Skin epidermis (tissue), 12 donors: ENCODE measurements at regions not wholly inside any gene's neighbourhood (a gene's known extent, or its start where the extent isn't known, plus 50 kb on each side); places are given as distances from the start of the nearest gene placed in this dataset.
"Not testable (repeated sequence)": the region's sequence is repeated elsewhere in the genome, so short reads cannot be mapped to it uniquely, and the experiment has no call there.

Experiments
- H3K27ac ChIP-seq, 21 experiments: fragments of 200-600 bp; sonication (generic) in 11 of 21; one replicate each; pipeline ENCODE4 v1.5.0; 2020; ENCODE audit warnings: mild to moderate bottlenecking in 3 of 21, inconsistent platforms in 2 of 21, moderate library complexity in 2 of 21
- H3K4me3 ChIP-seq, 7 experiments: fragments of 200-600 bp; sonication (generic) in 2 of 7; one replicate each; pipeline ENCODE4 v1.5.0; 2020; ENCODE audit warnings: inconsistent platforms in 2 of 7, mild to moderate bottlenecking in 2 of 7, moderate library complexity in 1 of 7

DNA sequence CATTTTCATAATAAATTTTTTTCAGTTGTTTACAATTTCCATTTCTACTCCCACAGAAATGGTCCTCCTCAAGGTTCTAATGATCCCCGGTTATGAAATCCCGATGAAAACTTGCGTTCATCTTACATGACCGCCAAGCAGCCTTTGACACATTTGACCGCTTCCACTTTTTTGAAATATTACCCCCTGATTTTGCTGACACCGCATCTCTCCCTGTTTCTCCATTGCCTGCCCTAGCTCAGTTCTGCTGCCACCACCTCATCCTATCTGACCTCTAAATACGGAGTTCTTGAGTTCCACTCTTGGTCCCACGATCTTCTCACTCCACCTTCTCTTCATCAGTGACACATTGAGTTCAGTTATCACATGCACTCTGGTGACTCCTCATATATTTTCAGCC lies 74.1 kb downstream of the SLC35B3 start:
- H3K27ac ChIP-seq = no peak overlapping the region
- H3K4me3 ChIP-seq = no peak overlapping the region

DNA sequence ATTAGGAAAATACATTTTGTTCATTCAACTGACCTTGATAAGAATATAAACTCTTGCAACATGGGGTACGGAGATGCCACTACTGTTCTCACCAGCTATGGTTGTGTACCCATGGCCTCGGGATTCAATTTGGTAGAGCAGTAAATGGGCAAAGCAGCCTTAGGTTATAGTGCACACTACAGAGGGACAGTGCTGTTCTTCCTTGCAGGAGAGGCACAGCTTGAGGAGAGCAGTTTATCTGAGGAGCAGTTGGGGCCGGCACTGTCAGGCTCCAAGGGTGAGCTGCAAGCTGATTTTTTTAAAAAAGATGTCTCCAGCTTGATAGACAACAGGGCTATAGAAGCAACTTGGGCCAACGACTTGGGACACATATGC lies 82.4 kb downstream of the SLC35B3 start:
- H3K27ac ChIP-seq = no peak overlapping the region
- H3K4me3 ChIP-seq = no peak overlapping the region

DNA sequence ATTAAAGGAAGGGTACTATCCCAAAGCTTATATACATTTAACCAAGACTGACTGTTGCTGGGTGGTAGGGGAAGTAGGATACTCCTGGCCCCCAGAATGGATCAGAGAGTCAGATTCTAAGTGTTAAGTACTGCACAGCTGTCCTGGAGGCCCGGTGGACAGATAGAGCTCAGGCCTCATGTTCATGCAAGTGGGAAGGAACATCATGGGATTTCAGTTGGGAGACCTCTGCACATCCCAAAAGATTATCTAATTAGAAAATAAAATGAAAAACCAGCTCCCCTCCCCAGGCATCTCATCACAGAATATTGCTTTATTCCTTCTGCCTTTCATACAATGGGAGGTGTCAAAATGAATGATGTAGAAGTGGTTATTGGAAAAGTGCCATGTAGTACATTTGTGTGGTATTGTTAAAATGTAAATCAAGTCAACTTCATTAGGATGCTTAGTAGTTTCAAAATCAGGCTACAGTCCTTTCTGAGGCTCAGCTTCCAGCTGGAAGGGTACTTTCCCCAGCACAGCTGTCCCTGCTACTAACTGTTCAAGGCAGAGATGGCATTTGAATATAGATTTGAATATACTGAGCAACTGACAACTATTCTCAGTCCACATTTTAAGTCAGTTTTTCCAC lies 82.9 kb downstream of the SLC35B3 start:
- Histone ChIP-seq H3K4me3 (no peak overlapping the region), H3K27ac (no peak overlapping the region)

DNA sequence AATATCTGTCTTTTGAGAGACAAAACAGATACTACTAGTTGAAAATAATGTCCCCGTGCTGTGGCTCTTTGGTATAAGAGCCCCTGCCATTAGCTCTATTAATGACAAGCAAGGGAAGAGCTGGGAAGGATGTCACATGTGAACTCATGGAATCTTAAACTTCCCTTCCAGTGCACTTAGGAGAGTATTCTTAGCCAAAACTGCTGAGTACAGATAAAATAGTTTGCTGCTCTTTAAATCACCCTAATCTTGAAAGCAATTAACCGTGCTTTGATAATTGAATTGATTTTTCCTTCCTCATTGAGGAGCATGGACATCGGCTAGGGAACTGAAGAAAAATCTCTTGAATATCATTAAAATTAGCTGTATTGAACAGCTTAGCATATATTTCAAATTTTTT lies 91.7 kb downstream of the SLC35B3 start:
- H3K27ac ChIP-seq = no peak overlapping the region
- H3K4me3 ChIP-seq = no peak overlapping the region

DNA sequence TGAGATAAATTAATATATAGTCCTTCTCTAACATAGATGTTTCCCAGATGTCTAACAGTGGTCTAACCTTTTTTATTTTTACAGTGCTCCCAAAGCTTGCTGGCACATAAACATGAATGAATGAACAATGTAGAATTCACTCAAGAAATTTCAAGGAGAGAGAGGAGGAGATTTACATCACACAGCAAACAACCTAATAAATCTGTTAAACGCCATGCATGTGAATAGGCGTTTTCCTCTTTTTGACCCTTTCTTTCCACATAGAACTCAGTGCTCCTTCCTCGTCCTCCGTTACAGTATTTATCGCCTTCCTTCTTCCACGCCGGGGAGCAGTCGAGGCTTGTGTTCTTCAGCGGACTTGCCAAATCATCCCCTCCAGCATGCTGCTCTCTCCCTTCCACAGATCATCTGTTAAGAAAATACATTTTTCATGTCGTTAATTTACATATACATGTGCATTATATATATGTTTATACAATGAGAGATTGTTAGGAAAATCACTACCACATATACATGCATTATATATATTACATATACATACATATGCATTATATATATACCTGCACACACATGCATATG lies 93.0 kb downstream of the SLC35B3 start:
- Histone ChIP-seq H3K27ac (no peak overlapping the region), H3K4me3 (no peak overlapping the region)

DNA sequence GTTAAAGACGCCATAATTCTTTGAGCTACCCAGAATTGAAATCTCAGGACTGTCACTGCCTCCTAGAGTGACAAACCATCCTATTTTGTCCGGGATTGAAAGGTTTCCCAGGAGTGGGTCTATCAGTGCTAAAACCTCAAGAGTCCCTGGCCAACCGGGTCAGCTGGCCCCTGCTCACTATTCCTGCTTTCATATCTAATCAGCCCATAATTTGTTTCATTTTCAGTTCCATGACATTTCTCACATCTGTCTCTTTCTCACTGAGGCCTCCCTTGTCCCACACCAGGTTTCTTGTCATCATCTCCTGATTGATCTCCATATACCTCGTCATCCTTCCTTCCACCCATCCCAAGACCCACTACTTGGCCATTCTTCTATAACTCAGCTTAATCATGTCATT lies 98.2 kb downstream of the SLC35B3 start:
- H3K4me3 ChIP-seq = no peak overlapping the region
- no peak overlapping the region for H3K27ac ChIP-seq

DNA sequence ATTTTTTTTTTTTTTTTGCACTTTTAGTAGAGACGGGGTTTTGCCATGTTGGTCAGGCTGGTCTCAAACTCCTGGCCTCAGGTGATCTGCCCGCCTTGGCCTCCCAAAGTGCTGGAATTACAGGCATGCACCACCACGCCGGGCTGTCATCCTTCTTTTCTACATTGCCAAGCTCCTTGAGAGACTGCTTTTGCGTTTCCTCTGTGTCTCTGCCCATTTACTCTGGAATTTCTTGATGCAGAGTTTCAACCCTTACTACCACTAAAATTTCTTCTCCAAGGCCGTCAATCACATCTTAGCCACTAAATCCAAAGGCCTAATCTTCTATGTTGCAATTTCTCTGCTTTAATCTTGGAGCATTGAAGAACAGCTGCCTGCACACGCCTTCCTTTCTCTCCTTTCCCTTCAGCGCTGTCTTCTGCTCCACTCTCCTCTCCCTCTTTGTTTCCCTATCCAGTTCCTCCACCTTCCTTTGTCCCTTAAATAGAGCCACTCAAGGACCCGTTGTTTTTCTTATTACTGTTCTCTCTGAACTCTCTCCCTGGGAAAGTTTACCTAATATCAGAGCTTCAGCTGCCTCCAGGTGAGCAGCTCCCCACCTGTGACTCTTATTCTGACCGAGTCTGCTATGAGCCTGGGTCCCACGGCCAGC lies 98.8 kb downstream of the SLC35B3 start:
- no peak overlapping the region for H3K27ac ChIP-seq

DNA sequence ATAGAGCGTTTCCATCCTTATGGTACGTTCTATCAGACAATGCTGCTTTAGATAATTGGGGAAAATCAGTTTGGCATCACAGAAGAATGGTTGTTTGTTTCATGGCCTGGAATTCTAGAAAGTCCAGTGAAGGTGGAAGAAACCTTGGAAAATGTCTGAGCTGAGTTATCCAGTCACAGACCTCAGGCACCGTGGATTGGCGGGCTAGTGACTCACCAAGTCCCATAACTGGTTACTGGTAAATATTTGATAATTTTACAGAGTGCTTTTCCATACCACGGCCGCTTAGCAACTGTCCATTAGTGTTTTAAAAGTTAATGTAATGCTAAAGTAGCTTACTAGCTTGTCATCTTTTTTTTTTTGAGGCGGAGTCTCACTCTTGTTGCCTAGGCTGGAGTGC lies 99.4 kb downstream of the SLC35B3 start:
- Histone ChIP-seq H3K4me3 (no peak overlapping the region), H3K27ac (no peak overlapping the region)

More for the DNA sequence above, 98.8 kb downstream of the SLC35B3 start:
- H3K4me3 ChIP-seq = no peak overlapping the region

DNA sequence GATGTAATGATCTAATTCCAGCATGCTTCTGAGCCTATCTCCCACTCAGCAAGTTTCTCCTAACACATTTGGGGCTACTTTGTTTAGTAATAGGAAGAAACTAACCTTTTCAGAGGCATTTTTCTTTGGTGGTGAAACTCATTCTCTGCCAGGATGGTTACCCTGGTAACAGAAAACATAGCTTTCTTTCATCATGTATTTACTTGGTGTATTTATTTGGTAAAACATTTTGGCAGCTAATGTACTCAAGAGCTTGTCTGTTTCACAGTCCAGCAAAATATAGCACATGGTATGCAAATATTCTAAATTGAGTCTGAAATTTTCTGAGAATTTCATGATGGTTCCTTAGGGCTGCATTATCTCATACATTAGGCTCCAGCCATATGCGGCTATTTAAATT lies 100.0 kb downstream of the SLC35B3 start:
- H3K4me3 ChIP-seq = no peak overlapping the region

DNA sequence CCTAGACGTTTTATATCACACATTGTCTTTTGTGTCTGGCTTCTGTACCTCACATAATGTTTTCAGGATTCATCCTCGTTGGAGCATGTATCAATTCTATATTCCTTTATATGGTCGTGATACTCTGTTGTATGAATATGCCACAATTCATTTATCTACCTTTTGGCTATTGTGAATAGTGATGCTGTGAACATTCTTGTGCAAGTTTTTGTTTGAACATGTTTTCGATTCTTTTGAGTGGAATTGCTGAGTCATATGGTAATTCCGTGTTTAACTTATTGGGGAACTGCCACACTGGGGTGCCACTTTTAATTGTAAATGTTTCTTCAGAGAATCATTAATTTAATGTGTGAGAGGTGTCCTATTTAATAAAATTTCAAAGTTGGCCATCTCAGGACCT lies 101.2 kb downstream of the SLC35B3 start:
- Histone ChIP-seq H3K4me3 (no peak overlapping the region), H3K27ac (no peak overlapping the region)

More for the DNA sequence above, 100.0 kb downstream of the SLC35B3 start:
- no peak overlapping the region for H3K27ac ChIP-seq

DNA sequence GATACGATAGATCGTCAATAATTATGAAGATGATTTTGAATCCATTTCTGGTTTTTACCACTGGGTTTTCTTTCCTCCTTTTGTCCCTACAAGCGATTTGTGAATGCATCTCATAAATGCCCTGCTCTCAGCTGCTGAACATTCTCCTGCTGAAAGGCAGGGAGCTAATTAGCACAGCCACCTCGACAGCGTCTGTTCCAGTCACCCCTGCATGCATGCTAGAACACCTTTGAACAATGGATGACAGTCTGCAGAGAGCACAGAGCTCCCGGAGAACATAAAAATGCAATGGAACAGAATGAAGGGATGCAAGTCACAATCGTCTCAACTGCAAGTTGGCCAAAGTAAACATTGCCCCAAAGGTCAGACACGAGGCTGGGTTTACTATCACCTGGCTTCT lies 105.8 kb downstream of the SLC35B3 start:
- H3K4me3 ChIP-seq = no peak overlapping the region
- H3K27ac ChIP-seq = no peak overlapping the region

DNA sequence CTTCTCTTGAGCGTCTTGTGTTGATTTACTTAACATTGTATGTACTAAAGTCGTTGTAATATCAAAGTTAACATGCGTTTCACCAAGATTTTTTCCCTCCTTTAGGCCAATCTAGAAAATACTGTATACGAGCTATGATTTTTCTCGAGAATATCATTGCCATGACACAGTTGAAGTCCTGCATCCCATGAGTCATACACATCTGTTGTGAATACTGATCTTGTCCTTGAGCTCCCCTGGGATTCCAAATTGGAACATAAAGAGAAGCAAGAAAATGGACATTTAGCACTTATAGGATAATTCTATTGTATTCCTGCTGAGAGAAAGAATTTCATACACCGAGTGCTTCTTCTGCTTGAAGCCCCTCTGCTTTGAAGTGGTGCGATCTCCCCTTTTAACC lies 109.6 kb downstream of the SLC35B3 start:
- H3K27ac ChIP-seq = no peak overlapping the region
- H3K4me3 ChIP-seq = no peak overlapping the region

DNA sequence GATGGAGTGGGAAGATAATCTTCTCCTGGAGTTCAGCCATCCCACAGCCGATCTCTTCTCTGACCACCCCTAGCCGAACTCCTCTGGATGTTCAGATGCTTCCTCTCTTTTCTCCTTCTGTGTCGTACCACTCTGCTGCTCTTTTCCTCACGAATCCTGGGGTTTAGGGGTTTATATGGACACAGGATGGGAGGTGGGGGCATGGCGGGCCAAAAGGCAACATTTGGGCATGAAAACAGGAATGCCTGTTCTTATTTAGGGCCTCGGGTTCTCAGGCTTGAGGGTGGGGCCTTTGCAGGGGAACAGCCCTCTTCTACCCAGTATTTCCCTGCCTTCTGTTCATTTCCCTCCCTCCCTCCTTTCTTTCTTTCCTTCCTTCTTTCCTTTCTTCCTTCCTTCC lies 112.7 kb downstream of the SLC35B3 start:
- no peak overlapping the region for H3K4me3 ChIP-seq

DNA sequence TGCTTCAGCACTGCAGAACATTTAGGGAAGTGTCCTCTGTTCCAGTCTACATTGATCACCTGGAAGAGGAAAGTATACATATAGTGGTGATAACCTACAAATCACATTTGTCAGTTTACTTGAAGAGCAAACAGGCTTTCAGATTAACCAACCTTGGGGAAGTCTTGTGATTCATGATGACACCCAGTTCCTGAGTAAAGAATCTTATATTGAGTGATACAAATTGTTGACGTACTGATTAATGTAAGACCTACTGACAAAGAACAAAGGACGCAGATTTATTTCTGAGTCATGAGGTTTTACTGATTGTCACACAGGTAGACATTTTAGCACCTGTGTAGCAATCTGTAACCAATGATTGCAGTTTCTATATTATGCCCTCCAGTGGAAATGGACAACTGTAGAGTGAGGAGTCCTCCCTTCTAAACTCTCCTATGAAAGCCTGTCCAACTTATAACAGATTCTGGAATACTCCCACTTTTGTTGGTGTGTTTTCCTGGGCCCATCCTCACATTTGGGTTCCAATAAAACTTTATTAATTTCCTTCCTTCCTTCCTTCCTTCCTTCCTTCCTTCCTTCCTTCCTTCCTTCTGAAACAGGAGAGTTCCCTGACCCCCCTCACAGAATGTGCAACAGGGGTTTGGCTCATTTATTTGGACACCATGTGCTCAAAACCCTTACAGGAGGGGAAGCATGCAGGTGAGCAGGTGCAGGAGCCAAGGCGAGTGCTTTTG lies 113.5 kb downstream of the SLC35B3 start:
- Histone ChIP-seq H3K4me3 (no peak overlapping the region), H3K27ac (no peak overlapping the region)

More for the DNA sequence above, 112.7 kb downstream of the SLC35B3 start:
- H3K27ac ChIP-seq = no peak overlapping the region

DNA sequence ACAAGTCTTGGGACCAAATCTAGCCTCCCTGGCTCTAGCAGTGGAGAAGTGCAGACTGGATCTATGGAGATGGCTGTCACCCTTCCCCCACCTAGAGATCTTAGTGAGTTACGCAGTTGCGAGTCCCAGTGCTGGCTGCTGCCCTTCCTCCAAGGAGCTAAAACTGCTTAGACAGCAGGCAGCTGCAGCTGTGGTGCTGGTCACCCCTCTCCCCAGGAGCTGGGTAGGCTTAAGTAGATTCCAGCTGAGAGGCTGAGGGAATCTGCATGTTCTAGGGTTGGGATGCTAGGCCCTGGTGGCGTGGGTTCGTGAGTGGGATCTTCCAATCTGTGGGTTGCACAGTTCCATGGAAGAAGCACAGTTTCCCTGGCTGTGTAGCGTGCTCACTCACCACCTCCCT lies 120.2 kb downstream of the SLC35B3 start:
- H3K4me3 ChIP-seq = no peak overlapping the region

DNA sequence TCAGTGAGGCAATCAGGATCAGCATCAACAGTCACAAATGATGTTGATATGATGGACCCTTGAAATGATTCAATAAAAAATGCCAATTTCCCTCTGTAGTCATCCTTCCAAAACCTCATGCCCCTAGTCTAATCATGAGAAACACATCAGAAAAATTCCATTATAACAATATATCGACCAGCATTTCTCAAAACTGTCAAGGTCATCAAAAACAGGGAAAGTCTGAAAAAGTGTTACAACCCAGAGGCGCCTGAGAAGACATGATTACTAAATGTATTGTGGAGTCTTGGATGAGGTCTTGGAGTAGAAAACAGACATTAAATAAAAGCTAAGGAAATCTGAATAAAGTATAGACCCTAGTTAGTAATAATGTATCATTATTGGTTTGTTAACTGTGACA lies 133.8 kb downstream of the SLC35B3 start:
- no peak overlapping the region for H3K27ac ChIP-seq
- H3K4me3 ChIP-seq = no peak overlapping the region

More for the DNA sequence above, 120.2 kb downstream of the SLC35B3 start:
- H3K27ac ChIP-seq = no peak overlapping the region

DNA sequence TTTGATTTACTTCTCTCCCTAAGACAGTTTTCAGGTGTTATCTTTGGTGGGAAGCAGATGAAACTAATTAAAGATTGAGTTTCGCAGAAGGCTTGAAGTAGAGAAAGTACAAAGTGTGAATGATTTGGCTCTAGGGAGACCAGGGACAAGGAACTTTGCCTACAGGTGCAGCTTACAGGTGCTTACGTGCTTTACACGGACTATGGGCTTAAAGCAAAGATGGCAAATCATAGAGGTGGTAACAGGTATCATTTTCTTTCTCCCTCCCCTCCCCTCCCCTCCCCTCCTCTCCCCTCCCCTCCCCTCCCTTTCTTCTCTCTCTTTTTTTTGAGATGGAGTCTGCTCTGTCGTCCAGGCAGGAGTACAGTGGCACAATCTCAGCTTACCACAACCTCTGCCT lies 136.3 kb downstream of the SLC35B3 start:
- H3K27ac ChIP-seq = no peak overlapping the region
- no peak overlapping the region for H3K4me3 ChIP-seq

DNA sequence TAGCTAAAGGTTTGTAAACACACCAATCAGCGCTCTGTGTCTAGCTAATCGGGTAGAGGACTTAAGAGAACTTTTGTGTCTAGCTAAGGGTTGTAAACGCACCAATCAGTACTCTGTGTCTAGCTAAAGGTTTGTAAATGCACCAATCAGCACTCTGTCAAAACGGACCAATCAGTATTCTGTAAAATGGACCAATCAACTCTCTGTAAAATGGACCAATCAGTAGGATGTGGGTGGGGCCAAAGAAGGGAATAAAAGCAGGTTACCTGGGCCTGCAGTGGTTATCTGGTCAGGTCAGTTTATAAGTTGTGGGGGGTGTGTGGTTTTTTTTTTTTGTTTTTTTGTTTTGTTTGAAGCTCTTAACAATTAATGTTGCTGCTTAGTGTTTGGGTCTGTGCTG lies 152.4 kb downstream of the SLC35B3 start:
- H3K4me3 ChIP-seq, H3K27ac ChIP-seq: not testable (repeated sequence)

DNA sequence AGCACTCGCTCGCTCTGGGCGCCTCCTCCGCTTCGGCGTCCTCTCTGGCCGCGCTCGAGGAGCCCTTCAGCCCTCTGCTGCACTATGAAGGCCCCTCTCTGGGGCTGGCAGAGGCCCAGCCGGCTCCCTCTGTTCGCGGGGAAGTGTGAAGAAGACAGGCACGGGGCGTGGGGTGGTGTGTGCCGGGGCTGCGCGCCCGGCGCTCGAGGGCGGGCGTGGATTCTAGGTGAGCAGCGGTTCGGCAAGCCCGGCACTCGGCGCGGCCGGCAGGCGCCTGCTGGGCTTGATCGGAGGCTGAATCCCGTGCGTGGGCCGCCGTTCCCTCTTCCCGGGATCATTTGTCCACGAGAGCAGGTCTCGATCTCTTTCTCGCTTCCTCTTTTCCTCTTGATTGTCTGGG lies 153.0 kb downstream of the SLC35B3 start:
- H3K27ac ChIP-seq = no peak overlapping the region
- no peak overlapping the region for H3K4me3 ChIP-seq

DNA sequence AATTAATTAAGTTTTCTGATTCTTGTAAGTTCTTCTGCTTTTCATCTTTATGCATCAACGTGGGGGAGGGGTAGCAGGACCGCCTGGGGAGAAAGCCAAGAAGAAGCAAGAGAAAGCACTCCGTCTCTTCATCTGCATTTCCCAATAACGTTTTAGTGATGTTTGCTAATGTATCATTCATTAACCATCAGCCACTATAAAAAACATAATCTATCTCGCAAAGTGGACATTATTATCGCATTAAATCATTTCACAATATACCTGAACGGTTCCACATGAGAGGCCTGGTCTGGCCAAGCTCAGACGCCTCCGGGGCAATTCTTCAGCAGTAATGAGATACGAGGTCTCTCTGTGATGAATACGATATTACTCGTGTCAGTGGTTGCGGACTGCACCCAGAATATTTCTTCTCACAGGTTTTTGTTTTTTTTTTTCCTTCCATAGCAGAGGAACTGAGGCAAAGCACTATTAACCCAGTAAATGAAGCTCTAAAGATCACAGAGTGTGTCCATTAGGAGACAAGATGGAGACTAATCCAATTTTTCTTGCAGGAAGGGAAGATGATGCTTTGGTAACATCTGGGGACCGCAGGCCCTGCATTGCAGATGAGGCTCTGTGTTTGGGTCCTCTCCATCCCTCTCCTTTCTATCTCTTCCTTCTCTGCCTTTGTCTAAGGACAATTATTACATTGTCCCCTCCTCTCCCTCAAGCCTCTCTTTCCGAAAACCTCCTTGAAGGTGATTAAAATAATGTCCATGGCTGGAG lies 156.1 kb downstream of the SLC35B3 start:
- H3K27ac ChIP-seq = no peak overlapping the region
- H3K4me3 ChIP-seq = no peak overlapping the region
